ENCODE measurements at regions not wholly inside any gene's neighbourhood (a gene's known extent, or its start where the extent isn't known, plus 50 kb on each side); places are given as distances from the start of the nearest gene placed in this dataset.

DNA sequence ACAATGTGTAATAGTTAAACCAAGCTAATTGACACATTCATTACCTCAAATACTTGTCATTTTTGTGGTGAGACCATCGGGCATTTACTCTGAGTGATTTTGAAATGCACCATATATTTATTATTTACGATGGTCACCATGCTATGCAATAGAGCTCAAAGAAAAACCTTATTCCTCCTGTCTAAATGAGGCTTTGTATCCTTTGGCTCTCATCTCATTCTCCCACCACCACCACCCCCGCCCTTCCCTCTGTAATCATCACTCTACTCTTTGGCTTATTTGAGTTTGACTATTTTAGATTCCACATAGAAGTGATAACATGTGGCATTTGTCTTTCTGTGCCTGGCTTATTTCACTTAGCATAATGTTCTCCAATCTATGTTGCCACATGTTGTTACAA, 124.9 kb downstream of the CYSLTR2 start:
- H3K4me1 ChIP-seq (ENCODE audit: control insufficient read depth, insufficient read depth, low read depth, low read length), result peaks cover 5% of the 10 kb centered on the region
- H3K79me1 ChIP-seq (replicated peaks; ENCODE audit: low read length, poor library complexity, severe bottlenecking), result no peaks in the 10 kb centered on the region
- H4K8ac ChIP-seq (ENCODE audit: low read length), result no peak overlapping the region
- 65% methylated on average over 2 of the region's 3 CpGs for WGBS
- H2BK120ac ChIP-seq (ENCODE audit: low read depth, low read length), result no peak overlapping the region
- no peak overlapping the region for H3K9ac ChIP-seq (ENCODE audit: low read length)
- H2BK12ac ChIP-seq (ENCODE audit: low read length in 2 of 2), result no peak overlapping the region
- no peak overlapping the region for H3K4me3 ChIP-seq (ENCODE audit: insufficient read depth in 1 of 2, low read depth in 1 of 2, low read length in 2 of 2)
- H2AFZ ChIP-seq (ENCODE audit: low read depth, low read length), result no peak overlapping the region
- H2AK5ac ChIP-seq (ENCODE audit: low read length, severe bottlenecking), result no peak overlapping the region
- no peak overlapping the region for H4K91ac ChIP-seq (ENCODE audit: low read length)
- no peak overlapping the region for H3K4me2 ChIP-seq (ENCODE audit: low read length, poor library complexity, severe bottlenecking)
- H3K4ac ChIP-seq (ENCODE audit: low read depth in 1 of 2, low read length in 2 of 2), result no peak overlapping the region
- no peak overlapping the region for H3K14ac ChIP-seq (ENCODE audit: low read length in 2 of 2)
- no peak overlapping the region for H2BK15ac ChIP-seq (ENCODE audit: low read depth, poor library complexity, severe bottlenecking)
- H3K27me3 ChIP-seq (ENCODE audit: control insufficient read depth in 1 of 2, insufficient read depth in 1 of 2, low read length in 2 of 2), result peaks cover 0 to 4% of the 10 kb centered on the region in 2 experiments
- H2BK5ac ChIP-seq (ENCODE audit: low read depth, low read length, poor library complexity, severe bottlenecking), result no peak overlapping the region
- no peak overlapping the region for H3K23ac ChIP-seq (ENCODE audit: low read length in 2 of 2)
- peaks cover 27% of the 10 kb centered on the region for H3K9me3 ChIP-seq (ENCODE audit: control insufficient read depth, low read length)
- no peaks in the 10 kb centered on the region for H3K36me3 ChIP-seq (ENCODE audit: control insufficient read depth in 1 of 2, insufficient read depth in 2 of 2, low read depth in 1 of 2, low read length in 2 of 2)
- DNase-seq, result no peak
- no peak overlapping the region for H3K18ac ChIP-seq (ENCODE audit: low read depth in 1 of 2, low read length in 2 of 2)
- no peak overlapping the region for H3K27ac ChIP-seq (ENCODE audit: low read length, poor library complexity, severe bottlenecking)

DNA sequence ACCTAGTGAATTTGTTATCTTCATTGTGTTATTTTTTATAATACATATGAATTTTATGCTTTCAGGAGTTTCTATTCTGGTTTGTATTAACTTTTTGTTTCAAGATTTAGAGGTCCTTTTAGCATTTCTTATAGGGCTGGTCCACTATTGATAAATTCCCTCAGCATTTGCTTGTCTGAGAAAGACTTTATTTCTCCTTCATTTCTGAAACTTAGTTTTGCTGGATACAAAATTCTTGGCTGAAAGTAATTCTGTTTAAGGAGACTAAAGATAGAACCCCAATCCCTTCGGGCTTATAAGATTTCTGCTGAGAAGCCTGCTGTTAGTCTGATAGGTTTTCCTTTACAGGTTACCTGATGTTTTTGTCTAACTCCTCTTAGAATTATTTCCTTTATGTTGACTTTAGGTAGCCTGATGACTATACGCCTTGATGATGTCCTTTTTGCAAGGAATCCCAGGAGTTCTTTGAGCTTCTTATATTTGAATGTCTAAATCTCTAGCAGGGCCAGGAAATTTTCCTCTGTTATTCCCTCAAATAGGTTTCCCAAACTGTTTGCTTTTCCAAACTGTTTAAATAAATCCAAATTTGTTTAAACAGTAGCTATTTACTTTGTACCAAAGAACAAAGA, 127.1 kb downstream of the CYSLTR2 start:
- Histone ChIP-seq H2BK15ac (ENCODE audit: low read depth, poor library complexity, severe bottlenecking) (no peak overlapping the region), H2BK5ac (ENCODE audit: low read depth, low read length, poor library complexity, severe bottlenecking) (no peak overlapping the region), H3K4ac (ENCODE audit: low read depth in 1 of 2, low read length in 2 of 2) (no peak overlapping the region), H3K36me3 (ENCODE audit: control insufficient read depth in 1 of 2, insufficient read depth in 2 of 2, low read depth in 1 of 2, low read length in 2 of 2) (no peaks in the 10 kb centered on the region), H3K4me2 (ENCODE audit: low read length, poor library complexity, severe bottlenecking) (no peak overlapping the region), H2AK5ac (ENCODE audit: low read length, severe bottlenecking) (no peak overlapping the region), H4K91ac (ENCODE audit: low read length) (no peak overlapping the region), H3K27me3 (ENCODE audit: control insufficient read depth in 1 of 2, insufficient read depth in 1 of 2, low read length in 2 of 2) (no peaks in the 10 kb centered on the region), H3K4me1 (ENCODE audit: control insufficient read depth, insufficient read depth, low read depth, low read length) (peaks cover 8% of the 10 kb centered on the region), H3K18ac (ENCODE audit: low read depth in 1 of 2, low read length in 2 of 2) (no peak overlapping the region), H3K4me3 (ENCODE audit: insufficient read depth in 1 of 2, low read depth in 1 of 2, low read length in 2 of 2) (no peak overlapping the region), H3K27ac (ENCODE audit: low read length, poor library complexity, severe bottlenecking) (no peak overlapping the region), H3K14ac (ENCODE audit: low read length in 2 of 2) (no peak overlapping the region), H4K8ac (ENCODE audit: low read length) (no peak overlapping the region), H3K23ac (ENCODE audit: low read length in 2 of 2) (no peak overlapping the region), H2BK12ac (ENCODE audit: low read length in 2 of 2) (no peak overlapping the region), H3K79me1 (replicated peaks; ENCODE audit: low read length, poor library complexity, severe bottlenecking) (no peaks in the 10 kb centered on the region), H3K9me3 (ENCODE audit: control insufficient read depth, low read length) (peaks cover 27% of the 10 kb centered on the region), H2BK120ac (ENCODE audit: low read depth, low read length) (no peak overlapping the region), H3K9ac (ENCODE audit: low read length) (no peak overlapping the region), H2AFZ (ENCODE audit: low read depth, low read length) (no peak overlapping the region)
- WGBS, result 93% methylated on average over 2 of the region's 2 CpGs
- DNase-seq, result no peak

DNA sequence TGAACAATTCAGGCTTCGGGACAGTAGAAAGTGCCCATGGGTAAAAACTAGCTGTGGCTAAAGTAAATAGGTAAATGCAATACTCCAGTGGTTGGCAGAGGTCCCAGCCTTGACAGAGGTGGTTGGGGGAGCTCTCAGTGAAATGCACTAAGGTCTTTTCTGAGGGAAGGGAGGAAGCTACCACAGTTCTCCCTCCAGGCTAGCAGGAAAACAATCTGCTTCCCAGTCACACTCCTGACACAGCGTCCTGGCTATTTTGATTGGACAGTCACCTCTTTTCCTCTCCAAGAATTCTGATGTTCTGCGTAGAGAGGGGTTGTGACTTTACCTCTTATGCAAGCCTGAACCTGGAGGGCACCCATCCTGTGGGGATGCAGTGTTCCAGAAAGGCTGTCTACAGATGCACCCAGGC, 128.7 kb downstream of the CYSLTR2 start:
- WGBS, result 92% methylated on average over 3 of the region's 3 CpGs
- no peak overlapping the region for H4K91ac ChIP-seq (ENCODE audit: low read length)

GRCh38 chr13:48783181-48783630, 129.5 kb downstream of the CYSLTR2 start:
- no peak overlapping the region for H3K23ac ChIP-seq (ENCODE audit: low read length in 2 of 2)
- peak; percentile 99 for DNase-seq
- no peak overlapping the region for H2BK120ac ChIP-seq (ENCODE audit: low read depth, low read length)
- no peak overlapping the region for H3K27ac ChIP-seq (ENCODE audit: low read length, poor library complexity, severe bottlenecking)
- no peak overlapping the region for H3K14ac ChIP-seq (ENCODE audit: low read length in 2 of 2)
- WGBS, result 43% methylated on average over 7 of the region's 7 CpGs
- H3K4ac ChIP-seq (ENCODE audit: low read depth in 1 of 2, low read length in 2 of 2), result no peak overlapping the region
- no peak overlapping the region for H2BK5ac ChIP-seq (ENCODE audit: low read depth, low read length, poor library complexity, severe bottlenecking)
- no peak overlapping the region for H3K4me3 ChIP-seq (ENCODE audit: insufficient read depth in 1 of 2, low read depth in 1 of 2, low read length in 2 of 2)
- H3K4me2 ChIP-seq (ENCODE audit: low read length, poor library complexity, severe bottlenecking), result no peak overlapping the region
- no peaks in the 10 kb centered on the region for H3K79me1 ChIP-seq (replicated peaks; ENCODE audit: low read length, poor library complexity, severe bottlenecking)
- no peak overlapping the region for H2AFZ ChIP-seq (ENCODE audit: low read depth, low read length)
- H3K18ac ChIP-seq (ENCODE audit: low read depth in 1 of 2, low read length in 2 of 2), result peak overlapping the region in 1 of 2 experiments; percentile 58
- H2BK12ac ChIP-seq (ENCODE audit: low read length in 2 of 2), result peak overlapping the region in 1 of 2 experiments; percentile 0
- H3K9ac ChIP-seq (ENCODE audit: low read length), result peak overlapping the region; percentile 13
- peak overlapping the region; percentile 47 for H4K91ac ChIP-seq (ENCODE audit: low read length)
- H2AK5ac ChIP-seq (ENCODE audit: low read length, severe bottlenecking), result no peak overlapping the region
- peak overlapping the region; percentile 19 for H4K8ac ChIP-seq (ENCODE audit: low read length)
- no peaks in the 10 kb centered on the region for H3K27me3 ChIP-seq (ENCODE audit: control insufficient read depth in 1 of 2, insufficient read depth in 1 of 2, low read length in 2 of 2)
- H3K36me3 ChIP-seq (ENCODE audit: control insufficient read depth in 1 of 2, insufficient read depth in 2 of 2, low read depth in 1 of 2, low read length in 2 of 2), result no peaks in the 10 kb centered on the region
- peaks cover 8% of the 10 kb centered on the region for H3K4me1 ChIP-seq (ENCODE audit: control insufficient read depth, insufficient read depth, low read depth, low read length)
- peaks cover 27% of the 10 kb centered on the region for H3K9me3 ChIP-seq (ENCODE audit: control insufficient read depth, low read length)
- no peak overlapping the region for H2BK15ac ChIP-seq (ENCODE audit: low read depth, poor library complexity, severe bottlenecking)

More for the DNA sequence above, 128.7 kb downstream of the CYSLTR2 start:
- Histone ChIP-seq H3K27me3 (ENCODE audit: control insufficient read depth in 1 of 2, insufficient read depth in 1 of 2, low read length in 2 of 2) (no peaks in the 10 kb centered on the region), H2BK15ac (ENCODE audit: low read depth, poor library complexity, severe bottlenecking) (no peak overlapping the region), H3K18ac (ENCODE audit: low read depth in 1 of 2, low read length in 2 of 2) (peak overlapping the region; percentile 6 to 58), H3K14ac (ENCODE audit: low read length in 2 of 2) (no peak overlapping the region), H2BK5ac (ENCODE audit: low read depth, low read length, poor library complexity, severe bottlenecking) (no peak overlapping the region), H3K4ac (ENCODE audit: low read depth in 1 of 2, low read length in 2 of 2) (no peak overlapping the region), H3K4me2 (ENCODE audit: low read length, poor library complexity, severe bottlenecking) (no peak overlapping the region), H2BK12ac (ENCODE audit: low read length in 2 of 2) (no peak overlapping the region), H3K27ac (ENCODE audit: low read length, poor library complexity, severe bottlenecking) (no peak overlapping the region), H3K23ac (ENCODE audit: low read length in 2 of 2) (no peak overlapping the region), H2AK5ac (ENCODE audit: low read length, severe bottlenecking) (peak overlapping the region; percentile 42), H4K8ac (ENCODE audit: low read length) (no peak overlapping the region), H3K79me1 (replicated peaks; ENCODE audit: low read length, poor library complexity, severe bottlenecking) (no peaks in the 10 kb centered on the region), H3K4me3 (ENCODE audit: insufficient read depth in 1 of 2, low read depth in 1 of 2, low read length in 2 of 2) (no peak overlapping the region), H3K9me3 (ENCODE audit: control insufficient read depth, low read length) (peaks cover 27% of the 10 kb centered on the region), H3K36me3 (ENCODE audit: control insufficient read depth in 1 of 2, insufficient read depth in 2 of 2, low read depth in 1 of 2, low read length in 2 of 2) (no peaks in the 10 kb centered on the region), H3K4me1 (ENCODE audit: control insufficient read depth, insufficient read depth, low read depth, low read length) (peaks cover 8% of the 10 kb centered on the region), H2BK120ac (ENCODE audit: low read depth, low read length) (no peak overlapping the region), H3K9ac (ENCODE audit: low read length) (no peak overlapping the region), H2AFZ (ENCODE audit: low read depth, low read length) (no peak overlapping the region)
- DNase-seq, result no peak
